ENCODE measurements at regions not wholly inside any gene's neighbourhood (a gene's known extent, or its start where the extent isn't known, plus 50 kb on each side); places are given as distances from the start of the nearest gene placed in this dataset.

DNA sequence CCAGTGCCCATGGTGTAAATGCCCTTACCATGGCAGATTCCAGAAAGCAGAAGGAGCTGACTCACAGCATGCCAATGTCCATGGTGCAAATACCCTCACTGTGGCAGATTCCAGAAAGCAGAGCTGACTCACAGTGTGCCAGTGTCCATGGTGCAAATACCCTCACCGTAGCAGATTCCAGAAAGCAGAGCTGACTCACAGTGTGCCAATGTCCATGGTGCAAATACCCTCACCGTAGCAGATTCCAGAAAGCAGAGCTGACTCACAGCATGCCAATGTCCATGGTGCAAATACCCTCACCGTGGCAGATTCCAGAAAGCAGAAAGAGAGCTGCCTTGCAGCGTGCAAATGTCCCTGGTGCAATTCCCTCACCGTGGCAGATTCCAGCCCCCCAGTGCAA lies 163.8 kb upstream of the SOX1 start:
- H3K9me3 ChIP-seq, result no peaks in the 10 kb centered on the region
- no peak overlapping the region for H3K27ac ChIP-seq (ENCODE audit: low read depth in 2 of 2, low read length in 1 of 2)
- DNase-seq, result no peak
- 0% methylated on average over 2 of the region's 5 CpGs for WGBS (ENCODE audit: low lambda C conversion rate)
- H3F3A ChIP-seq (replicated peaks; ENCODE audit: insufficient read depth), result no peaks in the 10 kb centered on the region
- CTCF ChIA-PET, result no interaction called here
- POLR2A ChIA-PET, result no interaction called here
- H3K36me3 ChIP-seq (replicated peaks in 1 of 2; ENCODE audit: control insufficient read depth in 1 of 2, insufficient read depth in 2 of 2, low read length in 1 of 2), result no peaks in the 10 kb centered on the region
- H3K4me3 ChIP-seq (ENCODE audit: low read depth in 2 of 2, low read length in 1 of 2), result no peak overlapping the region
- no peaks in the 10 kb centered on the region for H3K79me2 ChIP-seq (ENCODE audit: insufficient read depth)
- no peak overlapping the region for H2AFZ ChIP-seq (ENCODE audit: low read depth)
- no peaks in the 10 kb centered on the region for H3K9me2 ChIP-seq
- no peaks in the 10 kb centered on the region for H4K20me1 ChIP-seq (ENCODE audit: insufficient read depth)
- H3K4me2 ChIP-seq, result no peak overlapping the region
- H3K4me1 ChIP-seq (ENCODE audit: control insufficient read depth in 1 of 2, insufficient read depth in 2 of 2, low read depth in 1 of 2, low read length in 1 of 2), result no peaks in the 10 kb centered on the region
- no peak overlapping the region for H3K9ac ChIP-seq
- peaks cover 4% of the 10 kb centered on the region; the same call in 1 of the 2 replicates for H3K27me3 ChIP-seq (ENCODE audit: insufficient read depth)
- TF ChIP-seq, protein P1, sequence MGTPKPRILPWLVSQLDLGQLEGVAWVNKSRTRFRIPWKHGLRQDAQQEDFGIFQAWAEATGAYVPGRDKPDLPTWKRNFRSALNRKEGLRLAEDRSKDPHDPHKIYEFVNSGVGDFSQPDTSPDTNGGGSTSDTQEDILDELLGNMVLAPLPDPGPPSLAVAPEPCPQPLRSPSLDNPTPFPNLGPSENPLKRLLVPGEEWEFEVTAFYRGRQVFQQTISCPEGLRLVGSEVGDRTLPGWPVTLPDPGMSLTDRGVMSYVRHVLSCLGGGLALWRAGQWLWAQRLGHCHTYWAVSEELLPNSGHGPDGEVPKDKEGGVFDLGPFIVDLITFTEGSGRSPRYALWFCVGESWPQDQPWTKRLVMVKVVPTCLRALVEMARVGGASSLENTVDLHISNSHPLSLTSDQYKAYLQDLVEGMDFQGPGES (IDR thresholded peaks at IDR 0.05; ENCODE audit: low read depth, low read length), result no peak
- TF ChIP-seq SMC3 (IDR thresholded peaks at IDR 0.05; ENCODE audit: low read depth, low read length) (no peak), CHD2 (IDR thresholded peaks at IDR 0.05; ENCODE audit: low read length, partially characterized antibody) (no peak), JUND (IDR thresholded peaks at IDR 0.05) (no peak), RXRA (IDR thresholded peaks at IDR 0.05; ENCODE audit: borderline replicate concordance, low read depth) (no peak), FOXJ3 (CRISPR knock-in tag; IDR thresholded peaks at IDR 0.05) (no peak), POLR2AphosphoS5 (IDR thresholded peaks at IDR 0.05; ENCODE audit: low read depth, low read length) (no peak), RFX5 (IDR thresholded peaks at IDR 0.05; ENCODE audit: low read length) (no peak), YY1 (IDR thresholded peaks at IDR 0.05; ENCODE audit: low read depth) (no peak), EZH2phosphoT487 (IDR thresholded peaks at IDR 0.05; ENCODE audit: borderline replicate concordance, low read depth) (no peak), GATA2 (CRISPR knock-in tag; IDR thresholded peaks at IDR 0.05) (no peak), EP300 (IDR thresholded peaks at IDR 0.05; ENCODE audit: borderline replicate concordance in 1 of 2, low read depth in 1 of 2, low read length in 1 of 2) (no peak), TEAD4 (IDR thresholded peaks at IDR 0.05; ENCODE audit: borderline replicate concordance, insufficient read depth) (no peak), RAD21 (IDR thresholded peaks at IDR 0.05; ENCODE audit: low read length) (no peak)
- TF ChIP-seq, protein P2, sequence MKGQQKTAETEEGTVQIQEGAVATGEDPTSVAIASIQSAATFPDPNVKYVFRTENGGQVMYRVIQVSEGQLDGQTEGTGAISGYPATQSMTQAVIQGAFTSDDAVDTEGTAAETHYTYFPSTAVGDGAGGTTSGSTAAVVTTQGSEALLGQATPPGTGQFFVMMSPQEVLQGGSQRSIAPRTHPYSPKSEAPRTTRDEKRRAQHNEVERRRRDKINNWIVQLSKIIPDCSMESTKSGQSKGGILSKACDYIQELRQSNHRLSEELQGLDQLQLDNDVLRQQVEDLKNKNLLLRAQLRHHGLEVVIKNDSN (IDR thresholded peaks at IDR 0.05; ENCODE audit: borderline replicate concordance, low read depth), result no peak
- TF ChIP-seq, protein P3, sequence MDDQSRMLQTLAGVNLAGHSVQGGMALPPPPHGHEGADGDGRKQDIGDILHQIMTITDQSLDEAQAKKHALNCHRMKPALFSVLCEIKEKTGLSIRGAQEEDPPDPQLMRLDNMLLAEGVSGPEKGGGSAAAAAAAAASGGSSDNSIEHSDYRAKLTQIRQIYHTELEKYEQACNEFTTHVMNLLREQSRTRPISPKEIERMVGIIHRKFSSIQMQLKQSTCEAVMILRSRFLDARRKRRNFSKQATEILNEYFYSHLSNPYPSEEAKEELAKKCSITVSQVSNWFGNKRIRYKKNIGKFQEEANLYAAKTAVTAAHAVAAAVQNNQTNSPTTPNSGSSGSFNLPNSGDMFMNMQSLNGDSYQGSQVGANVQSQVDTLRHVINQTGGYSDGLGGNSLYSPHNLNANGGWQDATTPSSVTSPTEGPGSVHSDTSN (IDR thresholded peaks at IDR 0.05), result no peak
- TF ChIP-seq, protein P4, sequence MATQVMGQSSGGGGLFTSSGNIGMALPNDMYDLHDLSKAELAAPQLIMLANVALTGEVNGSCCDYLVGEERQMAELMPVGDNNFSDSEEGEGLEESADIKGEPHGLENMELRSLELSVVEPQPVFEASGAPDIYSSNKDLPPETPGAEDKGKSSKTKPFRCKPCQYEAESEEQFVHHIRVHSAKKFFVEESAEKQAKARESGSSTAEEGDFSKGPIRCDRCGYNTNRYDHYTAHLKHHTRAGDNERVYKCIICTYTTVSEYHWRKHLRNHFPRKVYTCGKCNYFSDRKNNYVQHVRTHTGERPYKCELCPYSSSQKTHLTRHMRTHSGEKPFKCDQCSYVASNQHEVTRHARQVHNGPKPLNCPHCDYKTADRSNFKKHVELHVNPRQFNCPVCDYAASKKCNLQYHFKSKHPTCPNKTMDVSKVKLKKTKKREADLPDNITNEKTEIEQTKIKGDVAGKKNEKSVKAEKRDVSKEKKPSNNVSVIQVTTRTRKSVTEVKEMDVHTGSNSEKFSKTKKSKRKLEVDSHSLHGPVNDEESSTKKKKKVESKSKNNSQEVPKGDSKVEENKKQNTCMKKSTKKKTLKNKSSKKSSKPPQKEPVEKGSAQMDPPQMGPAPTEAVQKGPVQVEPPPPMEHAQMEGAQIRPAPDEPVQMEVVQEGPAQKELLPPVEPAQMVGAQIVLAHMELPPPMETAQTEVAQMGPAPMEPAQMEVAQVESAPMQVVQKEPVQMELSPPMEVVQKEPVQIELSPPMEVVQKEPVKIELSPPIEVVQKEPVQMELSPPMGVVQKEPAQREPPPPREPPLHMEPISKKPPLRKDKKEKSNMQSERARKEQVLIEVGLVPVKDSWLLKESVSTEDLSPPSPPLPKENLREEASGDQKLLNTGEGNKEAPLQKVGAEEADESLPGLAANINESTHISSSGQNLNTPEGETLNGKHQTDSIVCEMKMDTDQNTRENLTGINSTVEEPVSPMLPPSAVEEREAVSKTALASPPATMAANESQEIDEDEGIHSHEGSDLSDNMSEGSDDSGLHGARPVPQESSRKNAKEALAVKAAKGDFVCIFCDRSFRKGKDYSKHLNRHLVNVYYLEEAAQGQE (IDR thresholded peaks at IDR 0.05; ENCODE audit: low read depth, low read length), result no peak
- TF ChIP-seq, protein P5, sequence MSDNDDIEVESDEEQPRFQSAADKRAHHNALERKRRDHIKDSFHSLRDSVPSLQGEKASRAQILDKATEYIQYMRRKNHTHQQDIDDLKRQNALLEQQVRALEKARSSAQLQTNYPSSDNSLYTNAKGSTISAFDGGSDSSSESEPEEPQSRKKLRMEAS (IDR thresholded peaks at IDR 0.05; ENCODE audit: low read depth), result no peak

Data from SK-N-SH (cell line).